ENCODE measurements at regions not wholly inside any gene's neighbourhood (a gene's known extent, or its start where the extent isn't known, plus 50 kb on each side); places are given as distances from the start of the nearest gene placed in this dataset.

GRCh38 chr2:59080451-59081181 lies 839.5 kb upstream of the FANCL start:
- in situ Hi-C loops (cut with HindIII; ENCODE audit: low pct_unique_long_range_greater_than_20kb, low sequenced_read_pairs): no loop called here
- DNase-seq (ENCODE audit: low read depth in 1 of 2, low spot score in 1 of 2): no peak
- TF ChIP-seq JUND (IDR thresholded peaks at IDR 0.05; ENCODE audit: low read depth): no peak

DNA sequence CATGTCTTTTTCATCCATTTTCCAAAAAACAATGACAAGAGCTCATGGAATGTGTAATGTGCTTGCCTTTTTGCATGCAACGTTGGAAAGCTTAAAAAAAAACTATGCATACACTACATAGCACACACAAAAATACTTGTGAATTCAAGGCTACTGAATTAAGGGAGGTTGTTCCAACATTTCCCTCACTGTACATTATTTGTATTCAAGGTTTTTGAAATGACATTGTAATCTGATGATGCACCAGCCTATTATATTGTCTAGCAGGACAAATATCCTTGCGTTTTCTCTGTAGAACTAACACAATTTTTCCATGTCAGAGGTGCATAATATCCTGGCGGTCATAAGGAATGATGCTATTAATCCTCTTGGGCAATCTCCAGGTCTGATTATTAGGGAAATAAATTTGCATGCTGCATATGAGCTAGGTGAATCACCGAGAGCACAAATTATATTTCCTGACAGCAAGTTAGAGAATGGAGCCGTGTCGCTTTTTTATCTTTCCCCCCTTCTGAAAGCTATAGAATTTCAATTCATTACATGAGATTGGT lies 836.9 kb upstream of the FANCL start:
- DNase-seq (ENCODE audit: low read depth in 1 of 2, low spot score in 1 of 2): no peak
- in situ Hi-C loops (cut with HindIII; ENCODE audit: low pct_unique_long_range_greater_than_20kb, low sequenced_read_pairs): no loop called here
- TF ChIP-seq JUND (IDR thresholded peaks at IDR 0.05; ENCODE audit: low read depth): no peak

DNA sequence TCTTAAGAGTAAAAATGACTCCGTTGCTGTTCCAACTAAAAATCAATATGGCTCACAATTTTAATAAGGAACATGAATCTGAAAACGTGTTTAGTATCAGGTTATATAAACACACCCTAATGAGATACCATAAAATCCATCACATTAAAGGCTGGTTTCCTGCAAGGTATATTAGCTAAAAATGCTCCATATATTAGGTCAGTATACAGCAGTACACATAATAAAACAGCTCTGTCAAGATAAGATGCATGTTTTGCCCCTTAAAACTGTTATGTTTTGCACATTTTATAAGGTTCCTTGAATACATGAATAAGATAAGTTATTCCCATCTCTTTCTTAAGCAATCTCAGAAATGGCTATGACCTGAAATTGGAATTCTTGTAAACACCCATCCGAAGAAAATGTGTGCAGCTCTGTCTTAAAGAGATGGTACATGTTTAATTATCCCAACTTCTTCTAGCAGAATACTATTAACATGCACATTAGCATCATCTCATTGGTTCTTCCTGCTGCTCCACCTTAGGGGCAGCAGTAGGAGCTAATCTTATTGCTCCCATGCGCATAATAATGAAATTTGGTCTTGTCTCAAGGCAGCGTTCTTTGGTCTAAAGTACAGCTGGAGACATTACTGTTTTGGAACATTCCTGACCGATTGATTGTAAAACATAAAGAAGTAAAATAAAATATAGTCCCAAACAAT lies 836.1 kb upstream of the FANCL start:
- in situ Hi-C loops (cut with HindIII; ENCODE audit: low pct_unique_long_range_greater_than_20kb, low sequenced_read_pairs): no loop called here
- DNase-seq (ENCODE audit: low read depth in 1 of 2, low spot score in 1 of 2): no peak
- TF ChIP-seq JUND (IDR thresholded peaks at IDR 0.05; ENCODE audit: low read depth): no peak

GRCh38 chr2:59076079-59076619 lies 835.0 kb upstream of the FANCL start:
- TF ChIP-seq JUND (IDR thresholded peaks at IDR 0.05; ENCODE audit: low read depth): no peak
- in situ Hi-C loops (cut with HindIII; ENCODE audit: low pct_unique_long_range_greater_than_20kb, low sequenced_read_pairs): no loop called here

DNA sequence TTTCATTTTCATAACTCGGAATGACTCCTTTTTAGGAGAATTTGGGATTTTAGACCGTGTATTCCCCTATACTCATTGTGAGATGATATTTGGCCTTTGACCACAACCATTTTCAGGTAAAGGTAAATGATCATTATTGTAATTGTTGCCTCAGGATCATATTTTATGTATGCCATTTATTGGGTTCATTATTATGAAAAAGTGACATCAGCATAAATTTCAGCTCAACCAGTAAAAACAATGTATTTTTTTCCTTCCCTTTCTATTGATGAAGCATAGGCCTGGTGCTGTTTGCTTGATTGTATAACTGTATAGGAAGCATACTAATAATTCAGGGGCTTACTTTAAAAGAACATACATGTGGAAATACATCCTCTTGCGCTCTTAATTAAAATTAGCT lies 832.9 kb upstream of the FANCL start:
- in situ Hi-C loops (cut with HindIII; ENCODE audit: low pct_unique_long_range_greater_than_20kb, low sequenced_read_pairs): no loop called here
- TF ChIP-seq JUND (IDR thresholded peaks at IDR 0.05; ENCODE audit: low read depth): no peak
- no peak for DNase-seq (ENCODE audit: low read depth in 1 of 2, low spot score in 1 of 2)

More at GRCh38 chr2:59076079-59076619, 835.0 kb upstream of the FANCL start:
- DNase-seq (ENCODE audit: low read depth in 1 of 2, low spot score in 1 of 2): peak in 1 of 2 experiments; percentile 2

DNA sequence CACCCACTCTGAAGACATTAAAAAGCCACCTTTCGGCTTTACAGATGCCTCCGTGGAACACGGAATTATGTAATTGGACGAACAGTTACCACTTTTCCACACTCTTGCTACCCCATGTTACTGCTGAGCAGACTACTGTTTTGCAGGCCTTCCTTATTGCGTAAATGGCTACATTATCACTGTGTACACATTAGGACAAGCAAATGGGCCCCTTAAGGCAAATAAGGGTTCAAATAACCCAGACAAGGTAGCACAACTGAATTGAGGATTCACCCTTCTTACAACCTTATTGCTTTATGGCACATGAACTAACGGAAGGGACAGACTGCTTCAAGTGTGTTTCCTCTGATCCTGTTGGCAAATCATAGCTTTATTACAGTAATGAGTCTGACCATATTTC lies 832.2 kb upstream of the FANCL start:
- no peak for DNase-seq (ENCODE audit: low read depth in 1 of 2, low spot score in 1 of 2)
- TF ChIP-seq JUND (IDR thresholded peaks at IDR 0.05; ENCODE audit: low read depth): no peak
- in situ Hi-C loops (cut with HindIII; ENCODE audit: low pct_unique_long_range_greater_than_20kb, low sequenced_read_pairs): no loop called here

DNA sequence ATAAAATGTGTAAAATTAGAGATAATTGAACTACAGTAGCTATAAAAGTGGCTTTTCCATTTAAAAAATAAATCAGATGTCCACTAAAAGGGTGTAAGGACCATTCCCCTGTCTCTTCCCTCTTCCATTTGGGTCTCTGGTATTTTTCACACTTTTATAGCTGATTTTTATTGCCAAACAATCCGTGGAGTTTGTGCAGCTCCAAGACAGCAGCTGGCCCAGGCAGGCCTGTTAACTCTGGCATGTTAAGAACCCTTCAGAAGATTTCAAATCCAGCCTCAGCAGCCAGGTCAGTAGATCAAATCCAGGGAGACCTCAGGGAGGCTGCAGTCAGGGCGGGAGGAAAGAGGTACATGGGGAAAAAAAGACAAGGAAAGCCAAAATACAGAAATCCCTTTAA lies 827.1 kb upstream of the FANCL start:
- in situ Hi-C loops (cut with HindIII; ENCODE audit: low pct_unique_long_range_greater_than_20kb, low sequenced_read_pairs): no loop called here
- DNase-seq (ENCODE audit: low read depth in 1 of 2, low spot score in 1 of 2): no peak
- no peak for TF ChIP-seq JUND (IDR thresholded peaks at IDR 0.05; ENCODE audit: low read depth)

GRCh38 chr2:59066787-59067399 lies 825.8 kb upstream of the FANCL start:
- in situ Hi-C loops (cut with HindIII; ENCODE audit: low pct_unique_long_range_greater_than_20kb, low sequenced_read_pairs): no loop called here
- no peak for DNase-seq (ENCODE audit: low read depth in 1 of 2, low spot score in 1 of 2)
- no peak for TF ChIP-seq JUND (IDR thresholded peaks at IDR 0.05; ENCODE audit: low read depth)

GRCh38 chr2:59047373-59047995 lies 806.4 kb upstream of the FANCL start:
- no peak for DNase-seq (ENCODE audit: low read depth in 1 of 2, low spot score in 1 of 2)
- in situ Hi-C loops (cut with HindIII; ENCODE audit: low pct_unique_long_range_greater_than_20kb, low sequenced_read_pairs): no loop called here
- no peak for TF ChIP-seq JUND (IDR thresholded peaks at IDR 0.05; ENCODE audit: low read depth)

- DNase-seq (ENCODE audit: low read depth in 1 of 2, low spot score in 1 of 2): no peak
- in situ Hi-C loops (cut with HindIII; ENCODE audit: low pct_unique_long_range_greater_than_20kb, low sequenced_read_pairs): no loop called here
- no peak for TF ChIP-seq JUND (IDR thresholded peaks at IDR 0.05; ENCODE audit: low read depth)
Measured at GRCh38 chr2:59046401-59047372, 805.6 kb upstream of the FANCL start.

- no peak for DNase-seq (ENCODE audit: low read depth in 1 of 2, low spot score in 1 of 2)
- in situ Hi-C loops (cut with HindIII; ENCODE audit: low pct_unique_long_range_greater_than_20kb, low sequenced_read_pairs): no loop called here
- no peak for TF ChIP-seq JUND (IDR thresholded peaks at IDR 0.05; ENCODE audit: low read depth)
Measured at GRCh38 chr2:59044736-59045135, 803.6 kb upstream of the FANCL start.
